ENCODE measurements at regions not wholly inside any gene's neighbourhood (a gene's known extent, or its start where the extent isn't known, plus 50 kb on each side); places are given as distances from the start of the nearest gene placed in this dataset.
"Not testable (repeated sequence)": the region's sequence is repeated elsewhere in the genome, so short reads cannot be mapped to it uniquely, and the experiment has no call there.

DNA sequence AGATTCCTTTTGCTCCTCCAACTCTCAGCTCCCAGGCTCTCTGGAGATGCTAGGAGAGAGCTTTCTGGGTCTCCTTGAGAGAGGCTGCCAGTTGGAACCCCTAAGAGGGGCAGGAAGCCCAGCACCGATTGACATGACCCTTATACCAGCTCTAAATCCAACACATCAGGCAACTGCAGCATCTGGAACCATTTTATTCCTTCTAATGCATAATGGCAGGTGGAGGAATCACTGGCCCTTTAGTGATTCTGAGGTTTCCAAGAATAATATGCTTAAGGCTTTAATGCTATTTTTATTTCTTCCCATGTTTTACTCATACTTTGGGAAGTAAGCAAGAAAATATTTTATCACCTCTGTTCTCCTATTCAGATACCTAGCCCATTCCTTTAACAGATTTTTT lies 60.3 kb upstream of the TEX264 start:
- ChIA-PET CTCF (interaction anchor here (0.6 to 0.7 kb wide), 2 partner anchors 43 to 332 kb away, joined by 4 read pairs; no protein-coding TSS in a partner anchor), POLR2A (ENCODE audit: low non-redundant PET) (no interaction called here)
- TF ChIP-seq, protein P1, sequence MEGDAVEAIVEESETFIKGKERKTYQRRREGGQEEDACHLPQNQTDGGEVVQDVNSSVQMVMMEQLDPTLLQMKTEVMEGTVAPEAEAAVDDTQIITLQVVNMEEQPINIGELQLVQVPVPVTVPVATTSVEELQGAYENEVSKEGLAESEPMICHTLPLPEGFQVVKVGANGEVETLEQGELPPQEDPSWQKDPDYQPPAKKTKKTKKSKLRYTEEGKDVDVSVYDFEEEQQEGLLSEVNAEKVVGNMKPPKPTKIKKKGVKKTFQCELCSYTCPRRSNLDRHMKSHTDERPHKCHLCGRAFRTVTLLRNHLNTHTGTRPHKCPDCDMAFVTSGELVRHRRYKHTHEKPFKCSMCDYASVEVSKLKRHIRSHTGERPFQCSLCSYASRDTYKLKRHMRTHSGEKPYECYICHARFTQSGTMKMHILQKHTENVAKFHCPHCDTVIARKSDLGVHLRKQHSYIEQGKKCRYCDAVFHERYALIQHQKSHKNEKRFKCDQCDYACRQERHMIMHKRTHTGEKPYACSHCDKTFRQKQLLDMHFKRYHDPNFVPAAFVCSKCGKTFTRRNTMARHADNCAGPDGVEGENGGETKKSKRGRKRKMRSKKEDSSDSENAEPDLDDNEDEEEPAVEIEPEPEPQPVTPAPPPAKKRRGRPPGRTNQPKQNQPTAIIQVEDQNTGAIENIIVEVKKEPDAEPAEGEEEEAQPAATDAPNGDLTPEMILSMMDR (conservative IDR thresholded peaks at IDR 0.05; ENCODE audit: low read depth), result no peak
- no peak for DNase-seq (ENCODE audit: low spot score)
- H3K27ac ChIP-seq, result no peak overlapping the region

DNA sequence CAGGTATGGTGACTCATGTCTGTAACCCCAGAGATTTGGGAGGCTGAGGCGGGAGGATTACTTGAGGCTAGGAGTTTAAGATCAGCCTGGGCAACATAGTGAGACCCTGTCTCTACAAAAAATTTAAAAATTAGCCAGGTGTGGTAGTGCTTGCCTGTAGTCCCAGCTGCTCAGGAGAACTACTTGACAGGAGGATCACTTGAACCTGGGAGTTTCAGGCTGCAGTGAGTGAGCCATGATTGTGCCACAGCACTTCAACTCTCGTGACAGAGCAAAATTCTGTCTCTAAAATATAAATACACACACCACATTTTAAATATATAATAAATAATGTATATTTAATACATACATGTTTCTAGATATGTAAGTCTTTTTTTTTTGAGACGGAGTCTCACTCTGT lies 53.5 kb upstream of the TEX264 start:
- ChIA-PET POLR2A (ENCODE audit: low non-redundant PET) (no interaction called here), CTCF (no interaction called here)
- TF ChIP-seq, protein P1 (conservative IDR thresholded peaks at IDR 0.05; ENCODE audit: low read depth), result no peak
- no peak for DNase-seq (ENCODE audit: low spot score)
- no peak overlapping the region for H3K27ac ChIP-seq

DNA sequence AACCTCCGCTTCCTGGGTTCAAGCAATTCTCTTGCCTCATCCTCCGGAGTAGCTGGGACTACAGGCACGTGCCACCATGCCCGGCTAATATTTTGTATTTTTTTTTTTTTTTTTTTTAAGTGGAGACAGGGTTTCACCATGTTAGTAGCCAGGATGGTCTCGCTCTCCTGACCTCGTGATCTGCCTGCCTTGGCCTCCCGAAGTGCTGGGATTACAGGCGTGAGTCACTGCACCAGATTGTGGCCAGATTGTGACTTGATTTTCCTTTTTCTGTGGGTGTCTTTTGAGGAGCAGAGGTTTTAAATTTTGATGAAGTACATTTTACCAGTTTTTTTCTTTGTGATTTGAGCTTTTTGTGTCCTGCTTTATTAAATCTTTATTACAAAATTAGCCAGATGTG lies 53.0 kb upstream of the TEX264 start:
- CTCF ChIA-PET; POLR2A ChIA-PET (ENCODE audit: low non-redundant PET): not testable (repeated sequence)

DNA sequence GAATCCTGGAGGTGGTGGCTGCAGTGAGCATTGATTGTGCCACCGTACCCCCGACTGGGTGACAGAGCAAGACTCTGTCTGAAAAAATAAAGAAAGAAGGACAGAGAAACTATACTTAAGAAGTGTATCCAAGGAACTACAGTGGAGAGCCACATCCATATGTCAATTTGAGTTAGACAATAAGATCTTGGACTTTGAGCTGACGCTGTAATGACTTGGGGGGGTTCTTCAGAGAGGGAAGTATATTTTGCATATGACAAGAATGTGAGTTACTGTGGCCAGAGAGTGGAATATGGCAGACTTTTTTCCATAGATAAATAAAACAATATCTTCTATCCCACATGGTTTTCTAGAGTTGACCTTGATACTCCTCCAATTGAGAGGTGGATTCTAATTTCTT lies 52.6 kb upstream of the TEX264 start:
- ChIA-PET POLR2A (ENCODE audit: low non-redundant PET) (no interaction called here), CTCF (no interaction called here)
- TF ChIP-seq, protein P1 (conservative IDR thresholded peaks at IDR 0.05; ENCODE audit: low read depth), result no peak
- H3K27ac ChIP-seq, result no peak overlapping the region
- no peak for DNase-seq (ENCODE audit: low spot score)

More for the DNA sequence above, 53.0 kb upstream of the TEX264 start:
- not testable (repeated sequence) for H3K27ac ChIP-seq; DNase-seq (ENCODE audit: low spot score)

DNA sequence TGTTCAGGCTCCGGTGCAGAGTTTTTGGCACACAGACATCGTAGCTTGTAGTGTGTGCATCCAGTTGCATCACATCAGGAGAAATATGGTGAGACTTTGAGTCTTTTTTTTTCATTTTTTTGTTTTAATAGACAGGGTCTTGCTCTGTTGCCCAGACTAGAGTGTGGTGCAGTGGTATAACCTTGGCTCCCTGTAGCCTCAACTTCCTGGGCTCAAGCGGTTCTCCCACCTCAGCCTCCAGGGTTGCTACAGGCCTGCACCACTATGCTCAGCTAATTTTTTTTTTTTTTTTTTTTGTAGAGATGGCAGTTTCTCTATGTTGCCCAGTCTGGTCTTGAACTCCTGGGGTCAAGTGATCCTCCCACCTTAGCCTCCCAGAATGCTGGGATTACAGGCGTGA lies 51.1 kb upstream of the TEX264 start:
- no peak overlapping the region for H3K27ac ChIP-seq
- DNase-seq (ENCODE audit: low spot score), result no peak
- CTCF ChIA-PET, result no interaction called here
- TF ChIP-seq, protein P1 (conservative IDR thresholded peaks at IDR 0.05; ENCODE audit: low read depth), result no peak
- POLR2A ChIA-PET (ENCODE audit: low non-redundant PET), result no interaction called here

DNA sequence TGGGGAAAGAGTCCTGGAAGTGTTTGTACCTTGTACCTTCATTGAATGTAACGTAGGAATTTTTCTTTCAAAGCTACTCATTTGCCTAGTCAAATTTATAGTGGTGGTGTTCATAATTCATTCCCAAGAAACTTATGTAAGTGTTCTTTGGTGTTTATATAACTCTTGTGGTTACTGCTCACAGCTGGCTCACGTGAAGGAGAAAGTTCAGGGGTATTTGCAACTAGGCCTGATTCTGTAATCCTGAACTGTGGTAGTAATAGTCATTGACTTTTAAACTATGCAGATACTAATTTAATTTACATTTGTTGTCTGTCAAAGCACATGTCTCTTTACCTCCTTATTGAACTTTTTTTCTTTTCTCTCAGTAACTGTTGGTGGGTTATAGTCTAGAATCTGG lies 50.5 kb upstream of the TEX264 start:
- ChIA-PET POLR2A (ENCODE audit: low non-redundant PET) (no interaction called here), CTCF (no interaction called here)
- DNase-seq (ENCODE audit: low spot score), result no peak
- TF ChIP-seq, protein P1 (conservative IDR thresholded peaks at IDR 0.05; ENCODE audit: low read depth), result no peak
- H3K27ac ChIP-seq, result no peak overlapping the region

DNA sequence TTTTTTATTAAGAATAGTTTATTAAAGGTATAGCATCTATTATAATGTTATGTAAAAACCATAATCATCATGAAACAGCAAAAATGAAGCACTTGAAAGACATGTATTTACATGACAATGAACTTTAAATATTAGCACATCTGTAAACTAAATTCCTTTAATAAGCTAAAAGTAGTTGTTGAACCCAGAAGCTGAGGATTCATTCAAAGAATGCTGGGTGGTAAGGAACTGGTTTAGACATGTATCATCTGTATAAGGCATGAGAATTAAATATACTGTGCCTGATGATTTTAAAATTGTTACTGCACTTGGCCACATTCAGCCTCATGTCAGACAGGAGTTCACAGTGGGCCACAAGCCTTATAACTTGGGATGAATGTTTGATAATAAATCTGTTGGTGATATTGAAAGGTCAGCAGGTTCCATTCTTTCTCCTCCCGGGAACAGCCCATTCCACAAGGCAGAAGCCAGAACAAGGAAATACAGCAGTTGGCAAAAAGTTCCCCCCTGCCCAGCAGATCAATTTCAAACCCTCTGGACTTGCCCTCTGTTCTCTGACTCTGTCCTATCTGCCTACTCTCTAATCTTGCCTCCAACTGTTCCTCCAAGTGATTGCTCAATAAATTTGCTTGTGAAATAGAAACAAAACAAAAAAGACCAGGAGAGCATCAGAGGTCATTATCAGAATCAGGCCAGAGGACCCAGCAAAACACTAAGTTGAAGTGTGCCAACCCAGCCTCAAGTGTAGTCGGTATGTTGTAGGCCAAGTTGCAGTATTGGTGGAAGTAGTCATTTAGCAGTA lies 49.8 kb upstream of the TEX264 start:
- POLR2A ChIA-PET (ENCODE audit: low non-redundant PET), result no interaction called here
- H3K27ac ChIP-seq, result no peak overlapping the region
- TF ChIP-seq, protein P1 (conservative IDR thresholded peaks at IDR 0.05; ENCODE audit: low read depth), result no peak
- CTCF ChIA-PET, result interaction anchor here (0.6 kb wide), 1 partner anchor 1666 kb away, joined by 6 read pairs; no protein-coding TSS in a partner anchor
- no peak for DNase-seq (ENCODE audit: low spot score)
